ENCODE measurements at regions not wholly inside any gene's neighbourhood (a gene's known extent, or its start where the extent isn't known, plus 50 kb on each side); places are given as distances from the start of the nearest gene placed in this dataset.

GRCh38 chr12:4177262-4177661, 96.3 kb upstream of the CCND2 start:
- H3K4me3 Mint-ChIP-seq = no peak overlapping the region
- no peaks in the 10 kb centered on the region for H3K4me1 ChIP-seq (ENCODE audit: insufficient read depth)
- H3K9me2 ChIP-seq (ENCODE audit: insufficient read depth) = no peaks in the 10 kb centered on the region
- peaks cover 15% of the 10 kb centered on the region for H3K4me1 Mint-ChIP-seq
- no peak overlapping the region for H3K4me3 ChIP-seq
- no peaks in the 10 kb centered on the region for H3K36me3 ChIP-seq (ENCODE audit: insufficient read depth)
- no peaks in the 10 kb centered on the region for H3K36me3 Mint-ChIP-seq (ENCODE audit: low read depth)
- no peak overlapping the region for H2AFZ ChIP-seq
- H4K20me1 ChIP-seq (replicated peaks; ENCODE audit: insufficient read depth) = no peaks in the 10 kb centered on the region
- DNase-seq (ENCODE audit: low spot score) (no peak), ATAC-seq (no peak)
- H3F3A ChIP-seq (replicated peaks; ENCODE audit: low read depth) = no peaks in the 10 kb centered on the region
- TF ChIP-seq ZNF462 (CRISPR knock-in tag; IDR thresholded peaks at IDR 0.05) (no peak), NANOG (IDR thresholded peaks at IDR 0.05; ENCODE audit: borderline replicate concordance) (no peak), STAT1 (IDR thresholded peaks at IDR 0.05; ENCODE audit: unreplicated experiment) (no peak), JUNB (IDR thresholded peaks at IDR 0.05; ENCODE audit: unreplicated experiment) (no peak), EZH2 (IDR thresholded peaks at IDR 0.05; ENCODE audit: low read depth, unreplicated experiment) (no peak), ETS1 (IDR thresholded peaks at IDR 0.05) (no peak), EZH2phosphoT487 (IDR thresholded peaks at IDR 0.05; ENCODE audit: unreplicated experiment) (no peak), CREB1 (CRISPR knock-in tag; IDR thresholded peaks at IDR 0.05; ENCODE audit: low read depth) (no peak)
- no peak overlapping the region for H3K27ac Mint-ChIP-seq
- H3K27me3 ChIP-seq (ENCODE audit: insufficient read depth) = no peaks in the 10 kb centered on the region
- no peaks in the 10 kb centered on the region for H3K79me2 ChIP-seq (replicated peaks; ENCODE audit: insufficient read depth)
- H3K4me2 ChIP-seq = no peak overlapping the region
- no peak overlapping the region for H3K27ac ChIP-seq (ENCODE audit: low read depth)
- no peaks in the 10 kb centered on the region for H3K27me3 Mint-ChIP-seq (ENCODE audit: insufficient read depth, low read depth, poor library complexity)
- no peaks in the 10 kb centered on the region for H3K9me3 Mint-ChIP-seq

Measured in GM23338 (cell line).